ENCODE measurements at regions not wholly inside any gene's neighbourhood (a gene's known extent, or its start where the extent isn't known, plus 50 kb on each side); places are given as distances from the start of the nearest gene placed in this dataset.
"Not testable (repeated sequence)": the region's sequence is repeated elsewhere in the genome, so short reads cannot be mapped to it uniquely, and the experiment has no call there.

DNA sequence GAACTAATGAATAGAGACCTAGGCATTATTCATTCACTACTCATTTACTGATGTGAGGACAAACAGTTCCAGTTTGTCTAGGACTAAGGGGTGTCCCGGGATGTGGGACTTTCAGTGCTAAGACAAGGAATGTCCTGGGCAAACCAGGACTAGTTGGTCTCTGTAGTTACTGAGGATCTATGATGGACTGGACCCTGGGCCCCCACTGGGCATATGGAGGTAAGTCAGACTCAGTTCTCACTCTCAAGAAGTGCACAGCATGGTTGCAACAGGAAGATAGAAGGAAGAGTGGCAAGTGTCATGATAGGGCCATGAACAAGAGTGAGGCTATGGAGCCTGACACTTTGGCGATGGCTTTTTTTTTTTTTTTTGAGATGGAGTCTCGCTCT lies 128.2 kb downstream of the MYCN start:
- peaks cover 4 to 14% (median 9%) of the 10 kb centered on the region in 7 donors for H3K9me3 Mint-ChIP-seq
- no peak overlapping the region for H3K4me3 Mint-ChIP-seq
- DNase-seq (no peak), ATAC-seq (ENCODE audit: low read depth in 2 of 2) (no peak)
- H3K27ac Mint-ChIP-seq = no peak overlapping the region
- no peaks in the 10 kb centered on the region for H3K4me1 Mint-ChIP-seq
- H3K27me3 Mint-ChIP-seq = no peaks in the 10 kb centered on the region
- H3K36me3 Mint-ChIP-seq = peaks cover 0 to 7% of the 10 kb centered on the region in 2 donors

- Mint-ChIP-seq H3K36me3 (peaks cover 0 to 7% of the 10 kb centered on the region in 2 donors), H3K4me3 (no peak overlapping the region), H3K4me1 (no peaks in the 10 kb centered on the region), H3K27me3 (no peaks in the 10 kb centered on the region), H3K27ac (no peak overlapping the region), H3K9me3 (peaks cover 4 to 17% (median 11%) of the 10 kb centered on the region in 7 donors)
- ATAC-seq (ENCODE audit: low read depth in 2 of 2) = no peak
- no peak for DNase-seq
Observed at GRCh38 chr2:16067866-16068551, 127.7 kb downstream of the MYCN start.

GRCh38 chr2:16067444-16067843 lies 127.1 kb downstream of the MYCN start:
- Mint-ChIP-seq H3K4me1 (no peaks in the 10 kb centered on the region), H3K9me3 (peaks cover 6 to 23% (median 16%) of the 10 kb centered on the region in 7 donors), H3K36me3 (peaks cover 0 to 7% of the 10 kb centered on the region in 2 donors), H3K27me3 (no peaks in the 10 kb centered on the region), H3K4me3 (no peak overlapping the region), H3K27ac (no peak overlapping the region)
- ATAC-seq (ENCODE audit: low read depth in 2 of 2) (no peak), DNase-seq (no peak)

DNA sequence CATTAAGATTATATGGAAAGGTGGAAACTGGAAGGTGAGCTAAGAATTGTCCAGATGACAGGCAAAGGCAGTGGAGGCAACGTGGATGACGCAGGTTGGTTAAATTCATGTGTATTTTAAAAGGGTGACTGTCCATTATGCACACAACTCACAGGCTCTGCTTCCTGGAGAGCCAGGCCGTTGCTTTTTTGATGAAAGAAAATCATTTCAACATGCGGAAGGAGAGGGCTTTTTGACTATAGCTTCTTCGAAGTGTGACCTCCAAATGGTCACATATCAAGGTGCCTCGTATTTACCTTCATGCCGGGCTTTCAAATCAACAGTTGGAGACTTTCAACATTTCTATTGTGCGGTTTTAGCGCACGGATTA lies 126.7 kb downstream of the MYCN start:
- Mint-ChIP-seq H3K4me3 (no peak overlapping the region), H3K4me1 (no peaks in the 10 kb centered on the region), H3K27ac (no peak overlapping the region), H3K27me3 (no peaks in the 10 kb centered on the region), H3K9me3 (peaks cover 6 to 27% (median 19%) of the 10 kb centered on the region in 7 donors), H3K36me3 (peaks cover 0 to 7% of the 10 kb centered on the region in 2 donors)
- DNase-seq (no peak), ATAC-seq (ENCODE audit: low read depth in 2 of 2) (no peak)

DNA sequence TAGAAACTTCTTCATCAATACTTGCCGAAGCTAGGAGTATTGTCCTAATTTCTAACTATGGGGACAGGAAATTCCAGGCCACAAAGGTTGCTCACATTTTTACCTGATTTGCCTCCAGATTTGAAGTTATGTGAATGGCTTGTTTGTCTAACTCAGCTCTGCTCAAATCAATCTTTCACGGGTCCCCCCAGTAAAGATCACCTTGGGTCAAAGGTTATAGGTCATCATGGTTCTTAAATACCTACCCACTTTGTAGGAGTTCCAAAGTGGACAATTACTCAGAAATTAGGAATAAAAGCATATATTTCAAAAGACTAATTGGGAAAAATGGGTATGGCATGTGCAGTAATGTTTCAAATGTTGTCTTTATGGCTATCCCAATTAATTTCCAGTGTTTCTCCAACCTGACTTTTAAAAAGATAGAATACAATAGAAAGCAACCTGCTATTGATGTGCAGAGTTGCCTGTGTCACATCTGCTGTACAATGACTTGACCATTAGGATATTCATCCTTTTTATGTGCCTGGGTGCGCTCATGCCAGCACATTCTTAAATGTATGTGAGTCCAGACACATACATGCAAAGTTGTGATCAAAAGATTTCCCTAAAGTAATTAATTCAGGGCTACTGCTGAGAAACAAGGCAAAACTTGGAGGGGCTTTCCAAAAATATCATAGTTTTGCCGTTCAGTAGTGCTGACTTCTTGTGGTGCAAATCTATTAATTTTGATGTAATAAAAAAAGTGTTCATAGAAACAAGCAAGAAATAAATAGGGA lies 126.1 kb downstream of the MYCN start:
- no peaks in the 10 kb centered on the region for H3K27me3 Mint-ChIP-seq
- no peak overlapping the region for H3K27ac Mint-ChIP-seq
- ATAC-seq (ENCODE audit: low read depth in 2 of 2) (no peak), DNase-seq (no peak)
- H3K9me3 Mint-ChIP-seq = peaks cover 6 to 33% (median 19%) of the 10 kb centered on the region in 7 donors
- no peaks in the 10 kb centered on the region for H3K4me1 Mint-ChIP-seq
- H3K4me3 Mint-ChIP-seq = no peak overlapping the region
- peaks cover 0 to 7% of the 10 kb centered on the region in 2 donors for H3K36me3 Mint-ChIP-seq

DNA sequence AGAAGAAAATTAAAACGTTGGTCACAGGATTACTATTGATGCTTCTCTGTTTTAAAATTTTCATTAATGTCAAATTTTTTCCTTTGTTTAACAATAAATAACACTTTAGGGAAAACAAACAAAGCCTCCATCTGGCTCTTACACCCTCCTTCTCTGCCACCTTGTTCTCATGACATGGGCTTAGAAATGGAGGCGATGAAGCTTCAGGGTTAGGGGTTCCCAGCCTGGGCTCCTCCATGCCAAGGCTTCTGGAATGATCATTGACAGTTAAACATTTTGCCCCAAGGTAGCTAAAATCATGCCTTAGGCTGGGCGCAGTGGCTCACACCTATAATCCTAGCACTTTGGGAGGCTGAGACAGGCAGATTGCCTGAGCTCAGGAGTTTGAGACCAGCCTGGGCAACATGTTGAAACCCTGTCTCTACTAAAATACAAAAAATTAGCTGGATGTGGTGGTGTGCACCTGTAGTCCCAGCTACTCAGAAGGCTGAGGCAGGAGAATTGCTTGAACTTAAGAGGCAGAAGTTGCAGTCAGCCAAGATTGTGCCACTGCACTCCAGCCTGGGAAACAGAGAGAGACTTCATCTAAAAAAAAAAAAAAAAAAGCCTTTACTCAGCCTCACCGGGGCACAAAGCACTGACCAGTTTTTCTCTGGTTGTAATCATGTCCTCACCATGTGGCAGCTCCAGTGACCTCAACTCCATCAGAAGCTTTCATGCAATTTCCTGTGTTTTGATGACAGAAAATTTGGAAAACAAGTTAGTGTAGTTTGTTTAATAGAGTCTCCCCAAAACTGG lies 125.1 kb downstream of the MYCN start:
- H3K27ac Mint-ChIP-seq = not testable (repeated sequence)
- H3K9me3 Mint-ChIP-seq = peaks cover 9 to 43% (median 17%) of the 10 kb centered on the region in 7 donors

DNA sequence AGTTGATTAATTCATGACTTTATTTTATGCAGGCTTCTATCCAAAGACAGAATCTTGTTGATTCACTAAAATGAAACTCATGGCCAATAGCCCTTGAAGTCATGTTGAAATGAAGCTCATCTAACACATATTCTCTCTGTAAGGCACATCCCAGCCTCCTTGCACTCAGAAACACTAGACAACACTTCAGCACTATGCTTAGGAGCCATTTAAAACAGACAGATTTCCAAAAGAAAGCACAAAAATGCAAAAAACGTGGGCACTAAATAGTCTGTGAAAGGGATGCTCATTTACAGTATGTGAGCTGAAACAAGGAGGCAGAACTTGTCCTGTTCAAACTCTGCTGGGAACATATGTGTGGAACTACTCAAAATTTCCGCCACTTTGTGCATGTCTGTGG lies 124.4 kb downstream of the MYCN start:
- ATAC-seq (ENCODE audit: low read depth in 2 of 2) (no peak), DNase-seq (no peak)
- H3K27ac Mint-ChIP-seq = no peak overlapping the region
- no peaks in the 10 kb centered on the region for H3K27me3 Mint-ChIP-seq
- H3K36me3 Mint-ChIP-seq = peaks cover 0 to 7% of the 10 kb centered on the region in 2 donors
- H3K4me1 Mint-ChIP-seq = no peaks in the 10 kb centered on the region
- no peak overlapping the region for H3K4me3 Mint-ChIP-seq
- H3K9me3 Mint-ChIP-seq = peaks cover 9 to 43% (median 17%) of the 10 kb centered on the region in 7 donors

More for the DNA sequence above, 125.1 kb downstream of the MYCN start:
- not testable (repeated sequence) for H3K4me3 Mint-ChIP-seq; H3K4me1 Mint-ChIP-seq; H3K27me3 Mint-ChIP-seq; DNase-seq; H3K36me3 Mint-ChIP-seq; ATAC-seq (ENCODE audit: low read depth in 2 of 2)

DNA sequence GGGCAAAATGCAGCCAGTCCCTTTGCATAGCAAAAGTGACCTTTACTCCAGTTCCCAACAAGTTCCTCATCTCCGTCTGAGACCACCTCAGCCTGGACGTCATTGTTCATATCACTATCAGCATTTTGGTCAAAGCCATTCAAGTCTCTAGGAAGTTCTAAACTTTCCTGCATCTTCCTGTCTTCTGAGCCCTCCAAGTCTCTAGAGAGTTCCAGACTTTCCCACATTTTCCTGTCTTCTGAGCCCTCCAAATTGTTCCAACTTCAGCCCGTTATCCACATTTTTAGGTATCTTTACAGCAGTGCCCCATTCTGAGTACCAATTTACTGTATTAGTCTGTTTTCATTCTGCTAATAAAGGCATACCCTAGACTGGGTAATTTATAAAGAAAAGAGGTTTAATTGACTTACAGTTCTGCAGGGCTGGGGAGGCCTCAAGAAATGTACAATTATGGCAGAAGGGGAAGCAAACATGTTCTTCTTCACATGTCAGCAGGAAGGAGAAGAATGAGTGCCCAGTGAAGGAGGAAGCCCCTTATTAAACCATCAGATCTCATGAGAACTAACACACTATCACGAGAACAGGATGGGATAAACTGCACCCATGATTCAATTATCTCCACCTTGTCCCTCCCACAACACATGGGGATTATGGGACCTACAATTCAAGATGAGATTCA lies 123.7 kb downstream of the MYCN start:
- Mint-ChIP-seq H3K4me1 (no peaks in the 10 kb centered on the region), H3K27me3 (no peaks in the 10 kb centered on the region), H3K4me3 (no peak overlapping the region), H3K36me3 (peaks cover 0 to 7% of the 10 kb centered on the region in 2 donors), H3K27ac (no peak overlapping the region), H3K9me3 (peaks cover 9 to 43% (median 17%) of the 10 kb centered on the region in 7 donors)
- DNase-seq = no peak
- ATAC-seq (ENCODE audit: low read depth in 2 of 2) = no peak

DNA sequence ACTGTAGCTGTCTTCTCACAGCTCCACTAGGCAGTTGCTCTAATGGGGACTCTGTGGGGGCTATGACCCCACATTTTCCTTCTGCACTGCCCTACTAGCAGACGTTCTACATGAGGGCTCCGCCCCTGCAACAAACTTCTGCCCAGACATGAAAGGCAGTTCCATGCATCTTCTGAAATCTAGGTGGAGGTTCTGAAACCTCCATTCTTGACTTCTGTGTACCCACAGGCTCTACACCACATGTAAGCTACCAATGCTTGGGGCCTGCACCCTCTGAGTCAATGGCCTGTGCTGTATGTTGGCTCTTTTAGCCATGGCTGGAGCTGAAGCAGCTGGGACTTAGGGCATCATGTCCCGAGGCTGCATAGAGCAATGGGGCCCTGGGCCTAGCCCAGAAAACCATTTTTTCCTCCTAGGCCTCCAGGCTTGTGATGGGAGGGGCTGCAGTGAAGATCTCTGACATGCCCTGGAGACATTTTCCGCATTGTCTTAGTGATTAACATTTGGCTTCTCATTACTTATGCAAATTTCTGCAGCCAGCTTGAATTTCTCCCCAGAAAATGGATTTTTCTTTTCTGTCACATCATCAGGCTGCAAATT lies 123.0 kb downstream of the MYCN start:
- no peak overlapping the region for H3K27ac Mint-ChIP-seq

DNA sequence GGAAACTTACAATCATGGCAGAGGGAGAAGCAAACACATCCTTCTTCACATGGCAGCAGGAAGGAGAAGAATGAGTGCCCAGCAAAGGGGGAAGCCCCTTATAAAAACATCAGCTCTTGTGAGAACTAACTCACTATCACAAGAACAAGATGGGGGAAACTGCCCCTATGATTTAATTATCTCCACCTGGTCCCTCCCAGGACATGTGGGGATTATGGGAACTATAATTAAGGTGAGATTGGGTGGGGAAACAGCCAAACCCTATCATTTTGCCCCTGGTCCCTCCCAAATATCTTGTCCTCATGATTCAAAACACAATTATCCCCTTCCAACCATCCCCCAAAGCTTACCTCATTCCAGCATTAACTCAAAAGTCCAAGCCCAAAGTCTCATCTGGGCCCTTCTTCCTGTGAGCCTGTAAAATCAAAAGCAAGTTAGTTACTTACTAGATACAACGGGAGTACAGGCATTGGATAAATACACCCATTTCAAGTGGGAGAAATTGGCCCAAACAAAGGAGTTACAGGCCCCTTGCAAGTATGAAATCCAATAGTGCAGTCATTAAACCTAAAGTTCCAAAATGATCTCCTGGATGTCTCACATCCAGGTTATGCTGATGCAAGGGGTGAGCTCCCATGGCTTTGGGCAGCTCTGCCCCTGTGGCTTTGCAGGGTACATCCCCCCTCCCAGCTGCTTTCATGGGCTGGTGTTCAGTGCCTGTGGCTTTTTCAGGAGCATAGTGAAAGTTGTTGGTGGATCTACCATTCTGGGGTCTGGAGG lies 122.3 kb downstream of the MYCN start:
- H3K4me1 Mint-ChIP-seq = no peaks in the 10 kb centered on the region
- H3K36me3 Mint-ChIP-seq = peaks cover 0 to 7% of the 10 kb centered on the region in 2 donors
- no peak for DNase-seq
- H3K9me3 Mint-ChIP-seq = peaks cover 9 to 43% (median 17%) of the 10 kb centered on the region in 7 donors
- H3K4me3 Mint-ChIP-seq = no peak overlapping the region
- H3K27me3 Mint-ChIP-seq = no peaks in the 10 kb centered on the region
- H3K27ac Mint-ChIP-seq = no peak overlapping the region
- no peak for ATAC-seq (ENCODE audit: low read depth in 2 of 2)

More for the DNA sequence above, 123.0 kb downstream of the MYCN start:
- Mint-ChIP-seq H3K4me3 (no peak overlapping the region), H3K4me1 (no peaks in the 10 kb centered on the region), H3K36me3 (peaks cover 0 to 7% of the 10 kb centered on the region in 2 donors), H3K9me3 (peaks cover 9 to 43% (median 17%) of the 10 kb centered on the region in 7 donors), H3K27me3 (no peaks in the 10 kb centered on the region)
- ATAC-seq (ENCODE audit: low read depth in 2 of 2) (no peak), DNase-seq (no peak)

DNA sequence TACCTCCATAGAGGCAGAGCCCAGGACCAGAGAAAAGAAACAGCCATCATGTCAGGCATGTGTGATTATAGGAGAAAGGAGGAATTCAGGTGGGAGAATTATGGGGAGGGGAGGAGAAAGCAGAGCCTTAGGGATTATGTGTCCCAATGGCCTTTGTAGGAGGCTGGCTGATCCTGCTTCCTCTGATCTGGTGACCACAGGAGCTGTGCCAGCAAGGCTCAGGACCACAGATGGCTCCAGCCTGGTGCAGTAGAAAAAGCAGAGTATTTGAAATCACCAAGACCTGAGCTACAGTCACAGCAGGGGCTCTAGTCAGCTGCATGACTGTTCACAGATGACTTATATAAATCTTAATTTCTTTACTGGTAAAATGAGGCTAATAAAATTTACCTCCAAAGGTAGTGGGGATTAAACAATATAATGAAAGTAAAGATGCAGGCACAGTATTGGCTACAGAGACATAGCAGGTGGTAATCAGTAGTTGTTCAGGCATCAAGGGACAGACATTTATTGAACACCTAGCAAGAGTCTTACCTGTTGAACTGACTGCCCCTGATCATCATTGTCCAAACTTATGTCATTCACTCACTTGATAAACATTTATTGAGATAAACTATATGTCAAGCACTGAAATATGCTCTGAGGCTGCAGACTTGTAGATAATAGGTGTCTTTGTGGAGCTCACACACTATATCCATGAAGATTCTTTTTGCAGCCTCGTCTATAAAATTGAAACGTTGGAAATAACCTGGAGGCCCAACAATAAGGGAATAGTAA lies 121.3 kb downstream of the MYCN start:
- no peak overlapping the region for H3K4me3 Mint-ChIP-seq
- ATAC-seq (ENCODE audit: low read depth in 2 of 2) = no peak
- no peaks in the 10 kb centered on the region for H3K27me3 Mint-ChIP-seq
- peaks cover 9 to 43% (median 17%) of the 10 kb centered on the region in 7 donors for H3K9me3 Mint-ChIP-seq
- no peak for DNase-seq
- peaks cover 0 to 7% of the 10 kb centered on the region in 2 donors for H3K36me3 Mint-ChIP-seq
- H3K4me1 Mint-ChIP-seq = peaks cover 0 to under 1% (median 0%) of the 10 kb centered on the region in 3 donors
- H3K27ac Mint-ChIP-seq = no peak overlapping the region

DNA sequence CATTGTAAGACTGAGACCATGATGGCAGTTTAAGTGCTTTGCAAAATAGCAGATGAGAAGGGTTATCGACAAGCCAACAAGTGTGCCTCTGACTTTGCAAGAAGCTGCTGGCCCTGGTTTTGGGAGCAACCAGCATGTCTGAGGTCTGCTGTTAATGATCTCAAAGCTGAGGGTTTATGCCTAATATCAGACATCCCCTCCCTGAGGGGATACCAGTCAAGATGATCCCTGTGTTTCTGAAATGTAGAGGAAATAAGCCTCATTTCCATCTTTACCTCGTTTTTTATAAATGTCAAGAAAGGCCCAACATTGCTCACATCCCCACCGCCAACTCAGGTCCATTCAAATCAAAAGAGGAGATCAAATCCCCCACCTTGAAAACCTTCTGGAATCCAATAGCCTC lies 120.6 kb downstream of the MYCN start:
- Mint-ChIP-seq H3K4me3 (no peak overlapping the region), H3K27me3 (no peaks in the 10 kb centered on the region), H3K27ac (no peak overlapping the region), H3K36me3 (peaks cover 0 to 7% of the 10 kb centered on the region in 2 donors), H3K4me1 (peaks cover 0 to 8% (median 6%) of the 10 kb centered on the region in 3 donors), H3K9me3 (peaks cover 9 to 43% (median 17%) of the 10 kb centered on the region in 7 donors)
- ATAC-seq (ENCODE audit: low read depth in 2 of 2) (no peak), DNase-seq (no peak)
